ENCODE measurements at regions not wholly inside any gene's neighbourhood (a gene's known extent, or its start where the extent isn't known, plus 50 kb on each side); places are given as distances from the start of the nearest gene placed in this dataset.

GRCh38 chr3:126277629-126278378 lies 79.4 kb downstream of the KLF15 start:
- Histone ChIP-seq H3K4me1 (ENCODE audit: control insufficient read depth, insufficient read depth, low read length) (no peaks in the 10 kb centered on the region), H3K27me3 (ENCODE audit: control insufficient read depth, insufficient read depth, low read length) (no peaks in the 10 kb centered on the region), H3K36me3 (ENCODE audit: control insufficient read depth, insufficient read depth, low read length) (no peaks in the 10 kb centered on the region), H3K9ac (ENCODE audit: low read depth, low read length) (no peak overlapping the region), H3K4me3 (ENCODE audit: low read depth, low read length) (no peak overlapping the region), H3K9me3 (ENCODE audit: control insufficient read depth, insufficient read depth, low read length) (no peaks in the 10 kb centered on the region)

GRCh38 chr3:126275620-126275904 lies 81.6 kb downstream of the KLF15 start:
- H3K27me3 ChIP-seq (ENCODE audit: control insufficient read depth, insufficient read depth, low read length), result no peaks in the 10 kb centered on the region
- H3K36me3 ChIP-seq (ENCODE audit: control insufficient read depth, insufficient read depth, low read length), result no peaks in the 10 kb centered on the region
- H3K9ac ChIP-seq (ENCODE audit: low read depth, low read length), result no peak overlapping the region
- no peak overlapping the region for H3K4me3 ChIP-seq (ENCODE audit: low read depth, low read length)
- H3K9me3 ChIP-seq (ENCODE audit: control insufficient read depth, insufficient read depth, low read length), result no peaks in the 10 kb centered on the region
- H3K4me1 ChIP-seq (ENCODE audit: control insufficient read depth, insufficient read depth, low read length), result no peaks in the 10 kb centered on the region

DNA sequence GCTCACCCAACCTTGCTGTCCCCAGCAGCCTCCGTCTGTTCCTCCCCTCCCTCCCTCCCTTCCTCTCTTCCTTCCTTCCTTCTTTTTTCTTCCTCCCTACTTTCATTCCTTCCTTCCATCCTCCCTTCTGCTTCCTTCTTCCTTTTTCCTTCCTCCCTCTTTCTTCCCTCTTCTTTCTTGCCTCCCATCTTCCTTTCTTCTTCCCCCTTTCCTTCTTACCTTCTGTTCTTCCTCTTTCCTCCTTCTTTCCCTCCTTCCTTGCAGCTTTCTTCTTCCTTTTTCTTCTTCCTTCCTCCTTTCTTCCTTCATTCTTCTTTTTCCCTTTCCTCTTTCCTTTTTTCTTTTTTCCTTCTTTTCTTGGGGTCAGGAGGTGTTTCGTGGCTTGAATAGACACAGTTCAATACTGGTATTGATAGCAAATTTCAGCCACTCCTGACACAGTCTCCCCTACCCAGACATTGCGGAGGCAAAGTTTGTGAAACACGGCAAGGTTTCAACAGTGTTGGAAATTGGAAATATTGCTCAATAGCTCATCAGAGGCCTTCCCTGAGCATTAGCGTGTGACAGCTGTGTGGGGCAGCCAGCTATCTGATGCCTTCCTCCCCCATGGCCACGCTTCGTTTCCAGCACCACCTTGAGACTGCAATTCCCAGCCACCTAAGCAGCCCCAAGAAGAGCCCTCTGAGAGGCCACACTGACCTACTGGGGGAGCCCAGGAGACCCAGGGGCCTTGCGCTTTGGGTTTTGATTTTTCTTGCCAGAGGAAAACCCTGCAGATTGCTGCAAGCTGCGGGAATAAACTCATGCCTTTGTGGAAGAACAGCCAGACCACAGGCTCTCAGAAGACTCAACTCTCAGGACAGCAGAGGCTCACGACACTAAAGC lies 82.2 kb downstream of the KLF15 start:
- H3K4me1 ChIP-seq (ENCODE audit: control insufficient read depth, insufficient read depth, low read length), result no peaks in the 10 kb centered on the region
- no peak overlapping the region for H3K4me3 ChIP-seq (ENCODE audit: low read depth, low read length)
- H3K27me3 ChIP-seq (ENCODE audit: control insufficient read depth, insufficient read depth, low read length), result no peaks in the 10 kb centered on the region
- H3K9ac ChIP-seq (ENCODE audit: low read depth, low read length), result no peak overlapping the region
- H3K9me3 ChIP-seq (ENCODE audit: control insufficient read depth, insufficient read depth, low read length), result no peaks in the 10 kb centered on the region
- no peaks in the 10 kb centered on the region for H3K36me3 ChIP-seq (ENCODE audit: control insufficient read depth, insufficient read depth, low read length)

GRCh38 chr3:126270145-126270811 lies 86.9 kb downstream of the KLF15 start:
- H3K27me3 ChIP-seq (ENCODE audit: control insufficient read depth, insufficient read depth, low read length), result peaks cover 11% of the 10 kb centered on the region
- H3K36me3 ChIP-seq (ENCODE audit: control insufficient read depth, insufficient read depth, low read length), result no peaks in the 10 kb centered on the region
- H3K4me3 ChIP-seq (ENCODE audit: low read depth, low read length), result no peak overlapping the region
- H3K9ac ChIP-seq (ENCODE audit: low read depth, low read length), result no peak overlapping the region
- peaks cover 8% of the 10 kb centered on the region for H3K4me1 ChIP-seq (ENCODE audit: control insufficient read depth, insufficient read depth, low read length)
- H3K9me3 ChIP-seq (ENCODE audit: control insufficient read depth, insufficient read depth, low read length), result no peaks in the 10 kb centered on the region

DNA sequence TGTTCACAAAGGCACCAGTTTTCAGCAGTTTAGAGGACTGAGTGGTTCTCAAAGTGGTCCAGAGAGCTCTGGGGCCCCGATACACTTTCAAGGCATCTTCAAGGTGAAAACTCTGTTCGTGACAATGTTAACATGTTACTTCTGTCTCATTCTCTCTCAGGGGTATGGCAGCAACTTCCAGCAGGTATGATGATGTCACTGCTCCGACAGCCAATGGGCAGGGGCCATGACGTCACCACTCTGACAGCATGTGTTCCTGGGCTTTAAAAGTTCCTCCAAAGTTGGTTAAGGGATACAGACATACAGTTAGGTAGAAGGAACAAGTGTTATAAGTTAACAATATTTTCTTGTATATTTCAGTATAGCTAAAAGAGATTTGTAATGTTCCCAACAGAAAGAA lies 87.9 kb downstream of the KLF15 start:
- Histone ChIP-seq H3K9ac (ENCODE audit: low read depth, low read length) (no peak overlapping the region), H3K4me1 (ENCODE audit: control insufficient read depth, insufficient read depth, low read length) (peaks cover 9% of the 10 kb centered on the region), H3K4me3 (ENCODE audit: low read depth, low read length) (no peak overlapping the region), H3K36me3 (ENCODE audit: control insufficient read depth, insufficient read depth, low read length) (no peaks in the 10 kb centered on the region), H3K27me3 (ENCODE audit: control insufficient read depth, insufficient read depth, low read length) (peaks cover 11% of the 10 kb centered on the region), H3K9me3 (ENCODE audit: control insufficient read depth, insufficient read depth, low read length) (no peaks in the 10 kb centered on the region)

- Histone ChIP-seq H3K9me3 (ENCODE audit: control insufficient read depth, insufficient read depth, low read length) (no peaks in the 10 kb centered on the region), H3K4me3 (ENCODE audit: low read depth, low read length) (no peak overlapping the region), H3K9ac (ENCODE audit: low read depth, low read length) (no peak overlapping the region)
Observed at GRCh38 chr3:126268866-126269265, 88.3 kb downstream of the KLF15 start.

DNA sequence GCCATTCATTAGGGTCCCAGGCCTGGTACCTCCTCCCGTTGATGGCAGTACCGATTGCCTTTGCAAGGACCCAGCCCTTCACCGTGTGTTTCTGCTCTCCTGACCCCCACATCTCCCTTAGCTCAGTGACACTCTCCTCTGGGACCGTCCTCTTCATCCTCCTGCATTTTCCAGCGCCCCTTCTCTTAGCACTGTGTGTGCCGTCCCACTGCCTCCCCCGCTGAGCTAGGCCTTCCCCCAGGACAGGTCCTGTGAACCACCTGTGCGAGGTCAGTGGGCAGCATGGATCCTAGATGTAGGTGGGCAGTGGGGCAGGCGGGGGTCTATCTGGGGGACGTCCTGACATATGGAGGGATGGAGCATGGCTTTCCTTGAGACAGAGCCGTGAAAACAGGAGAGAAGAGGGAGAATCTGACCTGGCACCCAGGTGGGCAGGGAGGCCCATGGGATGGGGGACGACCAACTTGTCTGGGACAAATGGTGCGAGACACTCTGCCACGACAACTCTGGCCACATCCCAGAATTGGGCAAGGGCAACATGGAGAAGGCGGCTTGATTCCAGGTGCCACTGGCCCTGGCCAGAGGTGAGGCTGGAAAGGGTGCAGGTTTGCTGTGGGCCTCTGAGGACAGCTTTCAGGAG lies 87.7 kb upstream of the ALDH1L1 start:
- H3K9me3 ChIP-seq (ENCODE audit: control insufficient read depth, insufficient read depth, low read length), result no peaks in the 10 kb centered on the region
- H3K9ac ChIP-seq (ENCODE audit: low read depth, low read length), result no peak overlapping the region
- peaks cover 13% of the 10 kb centered on the region for H3K27me3 ChIP-seq (ENCODE audit: control insufficient read depth, insufficient read depth, low read length)
- H3K36me3 ChIP-seq (ENCODE audit: control insufficient read depth, insufficient read depth, low read length), result no peaks in the 10 kb centered on the region
- peak overlapping the region; percentile 55 for H3K4me3 ChIP-seq (ENCODE audit: low read depth, low read length)
- peaks cover 9% of the 10 kb centered on the region for H3K4me1 ChIP-seq (ENCODE audit: control insufficient read depth, insufficient read depth, low read length)

More at GRCh38 chr3:126268866-126269265, 88.3 kb downstream of the KLF15 start:
- H3K4me1 ChIP-seq (ENCODE audit: control insufficient read depth, insufficient read depth, low read length), result peaks cover 9% of the 10 kb centered on the region
- H3K27me3 ChIP-seq (ENCODE audit: control insufficient read depth, insufficient read depth, low read length), result peaks cover 11% of the 10 kb centered on the region
- no peaks in the 10 kb centered on the region for H3K36me3 ChIP-seq (ENCODE audit: control insufficient read depth, insufficient read depth, low read length)

GRCh38 chr3:126267169-126267975 lies 87.0 kb upstream of the ALDH1L1 start:
- H3K27me3 ChIP-seq (ENCODE audit: control insufficient read depth, insufficient read depth, low read length), result peaks cover 14% of the 10 kb centered on the region

GRCh38 chr3:126266850-126267168 lies 86.4 kb upstream of the ALDH1L1 start:
- Histone ChIP-seq H3K36me3 (ENCODE audit: control insufficient read depth, insufficient read depth, low read length) (no peaks in the 10 kb centered on the region), H3K9ac (ENCODE audit: low read depth, low read length) (no peak overlapping the region), H3K4me3 (ENCODE audit: low read depth, low read length) (peak overlapping the region; percentile 55), H3K4me1 (ENCODE audit: control insufficient read depth, insufficient read depth, low read length) (peaks cover 9% of the 10 kb centered on the region), H3K27me3 (ENCODE audit: control insufficient read depth, insufficient read depth, low read length) (peaks cover 14% of the 10 kb centered on the region), H3K9me3 (ENCODE audit: control insufficient read depth, insufficient read depth, low read length) (no peaks in the 10 kb centered on the region)

More at GRCh38 chr3:126267169-126267975, 87.0 kb upstream of the ALDH1L1 start:
- H3K9ac ChIP-seq (ENCODE audit: low read depth, low read length), result peak overlapping the region; percentile 47
- peak overlapping the region; percentile 55 for H3K4me3 ChIP-seq (ENCODE audit: low read depth, low read length)
- no peaks in the 10 kb centered on the region for H3K36me3 ChIP-seq (ENCODE audit: control insufficient read depth, insufficient read depth, low read length)
- H3K9me3 ChIP-seq (ENCODE audit: control insufficient read depth, insufficient read depth, low read length), result no peaks in the 10 kb centered on the region
- H3K4me1 ChIP-seq (ENCODE audit: control insufficient read depth, insufficient read depth, low read length), result peaks cover 9% of the 10 kb centered on the region

- H3K4me3 ChIP-seq (ENCODE audit: low read depth, low read length), result peak overlapping the region; percentile 55
- H3K9me3 ChIP-seq (ENCODE audit: control insufficient read depth, insufficient read depth, low read length), result no peaks in the 10 kb centered on the region
- no peak overlapping the region for H3K9ac ChIP-seq (ENCODE audit: low read depth, low read length)
- H3K4me1 ChIP-seq (ENCODE audit: control insufficient read depth, insufficient read depth, low read length), result peaks cover 9% of the 10 kb centered on the region
- no peaks in the 10 kb centered on the region for H3K36me3 ChIP-seq (ENCODE audit: control insufficient read depth, insufficient read depth, low read length)
- H3K27me3 ChIP-seq (ENCODE audit: control insufficient read depth, insufficient read depth, low read length), result peaks cover 14% of the 10 kb centered on the region
Observed at GRCh38 chr3:126266291-126266840, 86.0 kb upstream of the ALDH1L1 start.

DNA sequence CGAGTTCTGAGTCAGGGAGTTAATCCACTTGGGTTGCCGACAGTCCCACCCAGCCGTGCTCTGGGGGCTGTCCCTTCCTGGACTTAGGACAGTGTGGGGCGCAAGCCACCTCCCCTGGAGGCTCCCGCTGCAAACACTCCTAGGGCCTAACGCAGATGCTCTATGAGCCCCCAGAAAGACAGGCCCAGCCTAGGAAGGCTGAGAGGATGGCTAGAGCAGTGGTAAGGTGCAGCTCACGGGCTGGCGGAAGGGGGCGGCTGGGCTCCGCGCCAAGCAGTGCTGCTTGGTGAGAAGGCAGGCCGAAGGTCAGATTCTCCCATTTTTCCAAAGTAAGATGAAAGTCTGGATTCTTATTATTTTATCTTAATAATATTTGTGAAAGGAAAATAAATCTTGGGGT lies 84.6 kb upstream of the ALDH1L1 start:
- Histone ChIP-seq H3K9ac (ENCODE audit: low read depth, low read length) (no peak overlapping the region), H3K4me3 (ENCODE audit: low read depth, low read length) (no peak overlapping the region), H3K36me3 (ENCODE audit: control insufficient read depth, insufficient read depth, low read length) (no peaks in the 10 kb centered on the region), H3K4me1 (ENCODE audit: control insufficient read depth, insufficient read depth, low read length) (peaks cover 9% of the 10 kb centered on the region), H3K27me3 (ENCODE audit: control insufficient read depth, insufficient read depth, low read length) (peaks cover 14% of the 10 kb centered on the region), H3K9me3 (ENCODE audit: control insufficient read depth, insufficient read depth, low read length) (no peaks in the 10 kb centered on the region)
